ENCODE measurements at regions not wholly inside any gene's neighbourhood (a gene's known extent, or its start where the extent isn't known, plus 50 kb on each side); places are given as distances from the start of the nearest gene placed in this dataset.
"Not testable (repeated sequence)": the region's sequence is repeated elsewhere in the genome, so short reads cannot be mapped to it uniquely, and the experiment has no call there.

GRCh38 chr2:132268284-132268976, 106.7 kb upstream of the ANKRD30BL start:
- H3K9me3 ChIP-seq; intact Hi-C loops (cut with DNase I); DNase-seq; H3K36me3 ChIP-seq: not testable (repeated sequence)
- Histone ChIP-seq H3K4me3 (peak overlapping the region; percentile 11 to 53 (median 36)), H3K27me3 (peaks cover 0 to 19% (median 0%) of the 10 kb centered on the region in 4 donors), H3K4me1 (peaks cover 6 to 21% (median 10%) of the 10 kb centered on the region in 3 donors), H3K27ac (peak overlapping the region in 3 of 4 donors; percentile 33 to 65 (median 52))
- TF ChIP-seq CTCF (IDR thresholded peaks at IDR 0.05), result peak in 5 of 6 experiments; percentile 51 to 88 (median 70)
- WGBS, 2 donors, result 12 to 20% methylated on average over 15 to 16 of the region's 20 CpGs

- WGBS, 2 donors, result 49 to 57% methylated on average over 9 to 11 of the region's 19 CpGs
- H3K9me3 ChIP-seq, result no peaks in the 10 kb centered on the region
- no peak overlapping the region for H3K4me3 ChIP-seq
- no peak overlapping the region for H3K27ac ChIP-seq
- H3K27me3 ChIP-seq, result peaks cover 0 to 19% (median 0%) of the 10 kb centered on the region in 4 donors
- TF ChIP-seq CTCF (IDR thresholded peaks at IDR 0.05), result no peak
- TF ChIP-seq POLR2A (IDR thresholded peaks at IDR 0.05), result no peak
- peaks cover 6 to 21% (median 10%) of the 10 kb centered on the region in 3 donors for H3K4me1 ChIP-seq
- intact Hi-C loops (cut with DNase I), result no loop called here
- H3K36me3 ChIP-seq, result no peaks in the 10 kb centered on the region
- no peak for DNase-seq
These were observed 107.3 kb upstream of the ANKRD30BL start for GRCh38 chr2:132268977-132269523.

DNA sequence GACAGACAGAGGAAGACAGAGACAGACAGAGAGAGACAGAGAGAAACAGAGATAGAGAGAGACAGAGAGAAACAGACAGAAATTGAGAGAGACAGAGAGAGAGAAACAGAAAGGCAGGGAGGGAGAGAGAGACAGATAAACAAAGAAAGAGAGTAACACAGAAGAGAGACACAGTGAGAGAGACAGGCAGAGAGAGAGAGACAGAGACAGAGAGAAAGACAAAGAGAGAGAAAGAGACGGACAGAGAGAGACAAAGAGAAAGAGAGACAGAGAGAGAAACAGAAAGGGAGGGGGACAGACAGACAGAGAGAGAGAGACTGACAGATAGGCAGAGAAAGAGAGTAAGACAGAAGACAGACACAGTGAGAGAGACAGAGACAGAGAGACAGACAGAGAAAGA, 108.5 kb upstream of the ANKRD30BL start:
- intact Hi-C loops (cut with DNase I), result loop anchor here (10.0 kb wide), 1 partner anchor 885 kb away; no protein-coding TSS in a partner anchor
- Histone ChIP-seq H3K9me3 (no peaks in the 10 kb centered on the region), H3K4me3 (no peak overlapping the region), H3K27me3 (peaks cover 0 to 14% (median 0%) of the 10 kb centered on the region in 4 donors), H3K27ac (no peak overlapping the region), H3K4me1 (peaks cover 6 to 21% (median 10%) of the 10 kb centered on the region in 3 donors), H3K36me3 (no peaks in the 10 kb centered on the region)
- no peak for TF ChIP-seq POLR2A (IDR thresholded peaks at IDR 0.05)
- TF ChIP-seq CTCF (IDR thresholded peaks at IDR 0.05), result no peak
- DNase-seq, result no peak
- WGBS, 2 donors, result 63 to 67% methylated on average over 1 of the region's 1 CpG

DNA sequence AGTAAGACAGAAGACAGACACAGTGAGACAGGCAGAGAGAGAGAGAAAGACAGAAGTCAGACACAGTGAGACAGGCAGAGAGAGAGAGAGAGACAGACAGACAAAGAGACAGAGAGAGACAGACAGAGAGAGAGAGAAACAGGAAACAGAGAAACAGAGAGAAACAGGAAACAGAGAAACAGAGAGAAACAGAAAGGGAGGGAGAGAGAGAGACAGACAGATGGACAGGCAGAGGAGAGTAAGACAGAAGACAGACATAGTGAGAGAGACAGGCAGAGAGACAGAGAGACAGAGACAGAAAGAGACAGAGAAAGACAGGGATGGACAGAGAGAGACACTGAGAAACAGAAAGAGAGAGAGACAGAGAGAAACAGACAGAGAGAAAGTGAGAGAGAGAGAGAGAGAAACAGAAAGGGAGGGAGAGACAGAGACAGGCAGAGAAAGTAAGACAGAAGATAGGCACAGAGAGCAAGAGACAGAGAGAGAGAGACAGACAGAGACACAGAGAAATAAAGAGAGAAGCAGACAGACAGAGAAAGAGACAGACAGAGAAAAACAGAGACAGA, 109.3 kb upstream of the ANKRD30BL start:
- Histone ChIP-seq H3K4me1 (peaks cover 6 to 21% (median 10%) of the 10 kb centered on the region in 3 donors), H3K4me3 (no peak overlapping the region), H3K27me3 (peaks cover 0 to 9% (median 0%) of the 10 kb centered on the region in 4 donors), H3K27ac (no peak overlapping the region), H3K36me3 (no peaks in the 10 kb centered on the region), H3K9me3 (no peaks in the 10 kb centered on the region)
- DNase-seq, result no peak
- TF ChIP-seq POLR2A (IDR thresholded peaks at IDR 0.05) (no peak), CTCF (IDR thresholded peaks at IDR 0.05) (no peak)
- intact Hi-C loops (cut with DNase I), result loop anchor here (10.0 kb wide), 1 partner anchor 884 kb away; no protein-coding TSS in a partner anchor

- H3K9me3 ChIP-seq, H3K27me3 ChIP-seq, DNase-seq, H3K36me3 ChIP-seq, H3K27ac ChIP-seq, H3K4me3 ChIP-seq: not testable (repeated sequence)
- peaks cover 6 to 21% (median 10%) of the 10 kb centered on the region in 3 donors for H3K4me1 ChIP-seq
- intact Hi-C loops (cut with DNase I), result loop anchor here (10.0 kb wide), 1 partner anchor 883 kb away; no protein-coding TSS in a partner anchor
- WGBS, 2 donors, result 88 to 100% methylated on average over 2 to 10 of the region's 11 CpGs
These were observed 110.0 kb upstream of the ANKRD30BL start for GRCh38 chr2:132271794-132272193.

Measured in esophagus squamous epithelium (tissue), 5 donors.